NOMO-1 treated with DMSO at 0.1 percent for 48 hours (cell line): ENCODE measurements at regions not wholly inside any gene's neighbourhood (a gene's known extent, or its start where the extent isn't known, plus 50 kb on each side); places are given as distances from the start of the nearest gene placed in this dataset.

Experiments
- DNase-seq: peaks from one replicate; lab custom pipeline; 2025; ENCODE audit not compliant: unreplicated experiment; lab: John Stamatoyannopoulos, UW

GRCh38 chr15:66927201-66928077 lies 138.0 kb upstream of the SMAD3 start:
- DNase-seq, result no peak

GRCh38 chr15:66928101-66928500 lies 137.3 kb upstream of the SMAD3 start:
- DNase-seq, result no peak

GRCh38 chr15:66928784-66929183 lies 136.6 kb upstream of the SMAD3 start:
- DNase-seq, result no peak

- no peak for DNase-seq
Observed at GRCh38 chr15:66929843-66930402, 135.5 kb upstream of the SMAD3 start.

GRCh38 chr15:66931768-66932633 lies 133.4 kb upstream of the SMAD3 start:
- DNase-seq, result no peak

- no peak for DNase-seq
Observed at GRCh38 chr15:66932634-66933024, 132.8 kb upstream of the SMAD3 start.

GRCh38 chr15:66933932-66934867 lies 131.2 kb upstream of the SMAD3 start:
- no peak for DNase-seq

- DNase-seq, result no peak
Observed at GRCh38 chr15:66934868-66935520, 130.4 kb upstream of the SMAD3 start.

- no peak for DNase-seq
Observed at GRCh38 chr15:66935688-66936087, 129.7 kb upstream of the SMAD3 start.

GRCh38 chr15:66936109-66936860 lies 129.1 kb upstream of the SMAD3 start:
- no peak for DNase-seq

- DNase-seq, result no peak
Observed at GRCh38 chr15:66936861-66937582, 128.4 kb upstream of the SMAD3 start.

- DNase-seq, result no peak
Observed at GRCh38 chr15:66937588-66937987, 127.8 kb upstream of the SMAD3 start.

GRCh38 chr15:66938114-66938830 lies 127.1 kb upstream of the SMAD3 start:
- DNase-seq, result no peak

GRCh38 chr15:66939016-66939415 lies 126.4 kb upstream of the SMAD3 start:
- DNase-seq, result no peak

GRCh38 chr15:66939451-66940023 lies 125.9 kb upstream of the SMAD3 start:
- no peak for DNase-seq

GRCh38 chr15:66940368-66940767 lies 125.0 kb upstream of the SMAD3 start:
- DNase-seq, result no peak

GRCh38 chr15:66941108-66941711 lies 124.2 kb upstream of the SMAD3 start:
- DNase-seq, result no peak
